GM12875 (cell line): ENCODE measurements at regions not wholly inside any gene's neighbourhood (a gene's known extent, or its start where the extent isn't known, plus 50 kb on each side); places are given as distances from the start of the nearest gene placed in this dataset.

ENCODE experiments used
- H3K4me3 ChIP-seq: one replicate; pipeline ENCODE4 v1.5.1; 2011; ENCODE audit warnings: low read depth, low read length, control low read depth
- CTCF ChIP-seq: IDR thresholded peaks from 2 replicates; pipeline ENCODE4 v1.5.1; 2011; ENCODE audit warnings: low read depth, mild to moderate bottlenecking, control low read depth, inconsistent platforms, low read length, moderate library complexity, borderline replicate concordance; ENCODE audit not compliant: insufficient read depth

DNA sequence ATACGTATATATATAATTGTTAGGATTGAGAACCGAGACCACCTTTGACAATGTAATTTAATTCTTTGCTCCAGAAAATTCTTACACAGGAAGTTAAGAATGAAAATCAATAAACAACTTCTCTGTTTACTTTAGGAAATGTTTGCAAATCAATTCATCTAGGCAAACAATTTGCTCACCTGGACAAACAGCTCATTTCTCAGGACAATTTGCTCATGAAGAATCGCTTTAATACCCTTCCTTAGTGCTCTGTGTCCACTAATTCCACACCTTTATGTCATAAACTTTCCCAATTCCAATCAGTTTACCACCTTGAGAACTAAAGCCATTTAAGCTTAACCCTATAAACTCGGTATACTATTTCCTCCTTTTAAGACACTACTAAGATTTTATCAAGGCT is 292.2 kb downstream of the BCHE start:
- H3K4me3 ChIP-seq, result no peak overlapping the region
- no peak for TF ChIP-seq CTCF

- no peak overlapping the region for H3K4me3 ChIP-seq
- no peak for TF ChIP-seq CTCF
These were observed 292.8 kb downstream of the BCHE start for GRCh38 chr3:165544432-165544831.

GRCh38 chr3:165538166-165538565 is 299.1 kb downstream of the BCHE start:
- no peak for TF ChIP-seq CTCF
- no peak overlapping the region for H3K4me3 ChIP-seq

- TF ChIP-seq CTCF, result no peak
- no peak overlapping the region for H3K4me3 ChIP-seq
These were observed 304.4 kb downstream of the BCHE start for GRCh38 chr3:165532851-165533250.

DNA sequence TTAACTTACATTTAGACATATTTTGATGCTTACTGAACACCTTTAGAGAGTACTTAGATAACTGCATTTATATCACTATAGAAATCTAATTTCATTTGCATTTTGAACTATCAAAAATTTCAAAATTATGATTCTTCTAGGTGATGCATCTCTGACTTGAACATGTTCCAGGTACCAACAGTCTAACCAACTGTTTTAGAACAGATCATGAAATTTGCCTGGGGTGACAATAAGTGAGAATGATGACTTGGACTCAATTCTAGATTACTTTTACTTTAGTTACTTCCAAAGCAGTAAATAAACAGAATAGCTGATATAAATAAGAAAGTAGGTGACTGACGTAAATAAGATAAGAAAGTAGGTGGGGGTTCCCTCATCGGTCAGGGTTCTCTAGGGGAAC is 307.8 kb downstream of the BCHE start:
- TF ChIP-seq CTCF, result no peak

DNA sequence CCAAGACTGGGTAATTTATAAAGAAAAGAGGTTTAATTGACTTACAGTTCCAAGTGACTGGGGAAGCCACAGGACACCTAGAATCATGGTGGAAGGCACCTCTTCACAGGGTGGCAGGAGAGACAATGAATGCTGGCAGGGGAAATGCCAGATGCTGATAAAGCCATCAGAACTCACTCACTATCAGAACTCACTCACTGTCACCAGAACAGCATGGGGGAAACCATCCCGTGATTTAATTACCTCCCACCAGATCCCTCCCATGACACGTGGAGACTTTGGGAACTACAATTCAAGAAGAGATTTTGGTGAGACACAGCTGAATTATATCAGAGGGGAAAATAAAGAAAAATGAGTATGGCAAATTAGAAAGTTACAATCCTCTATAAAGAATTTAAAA is 310.9 kb downstream of the BCHE start:
- no peak for TF ChIP-seq CTCF
- no peak overlapping the region for H3K4me3 ChIP-seq

More for the DNA sequence above, 307.8 kb downstream of the BCHE start:
- H3K4me3 ChIP-seq, result no peak overlapping the region

GRCh38 chr3:165523801-165524200 is 313.4 kb downstream of the BCHE start:
- TF ChIP-seq CTCF, result no peak

More at GRCh38 chr3:165523801-165524200, 313.4 kb downstream of the BCHE start:
- H3K4me3 ChIP-seq, result no peak overlapping the region
